Uterus (tissue), 2 donors: ENCODE measurements at regions not wholly inside any gene's neighbourhood (a gene's known extent, or its start where the extent isn't known, plus 50 kb on each side); places are given as distances from the start of the nearest gene placed in this dataset.

Source experiments
- CTCF ChIP-seq, 4 experiments: fragments of 200-600 bp in 2 of 4; fragments of 450-650 bp in 2 of 4; sonication (generic) in 2 of 4; IDR thresholded peaks; one replicate each; pipeline ENCODE4 v1.5.1; 2016 to 2019; ENCODE audit warnings: antibody characterized with exemption in 4 of 4, mild to moderate bottlenecking in 2 of 4, moderate library complexity in 1 of 4
- POLR2A ChIP-seq, 2 donors: fragments of 450-650 bp; IDR thresholded peaks; one replicate each; pipeline ENCODE4 v1.6.1; 2016; ENCODE audit warnings: antibody characterized with exemption in 2 of 2, mild to moderate bottlenecking in 1 of 2, moderate library complexity in 1 of 2

DNA sequence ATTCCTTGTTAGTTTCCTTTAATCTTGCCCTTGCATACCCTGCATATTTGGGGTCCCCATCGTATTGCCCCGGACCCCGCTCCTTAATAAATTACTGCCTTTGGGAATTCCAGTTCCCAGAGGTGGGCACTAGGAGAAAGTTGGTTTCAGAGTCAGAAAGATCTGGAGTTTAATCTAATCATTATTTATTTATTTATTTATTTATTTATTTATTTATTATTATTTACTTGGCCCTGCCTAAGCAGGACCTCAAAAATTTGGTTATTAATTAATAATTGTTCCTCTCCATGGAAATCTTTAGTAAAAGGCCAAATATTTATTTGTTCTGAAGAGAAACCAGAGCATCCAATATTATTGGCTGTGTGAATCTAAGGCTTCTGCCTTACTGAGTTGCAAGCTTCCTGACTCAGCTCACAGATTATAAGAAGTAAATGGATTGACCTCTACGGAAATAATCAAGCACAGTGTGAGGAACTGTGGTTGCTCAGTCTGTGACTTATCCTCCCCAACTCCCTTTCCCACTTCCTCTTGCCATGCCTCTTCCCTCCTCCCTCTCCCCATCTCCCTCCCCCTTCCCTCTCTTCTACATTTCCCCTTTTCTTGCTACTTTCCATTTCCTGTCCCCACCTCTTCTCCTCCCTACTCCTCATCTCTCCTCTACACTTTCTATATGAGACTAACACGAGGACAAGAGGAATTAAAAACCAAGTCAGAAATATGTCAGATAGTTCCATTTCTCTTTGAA lies 61.5 kb upstream of the AP1S2 start:
- TF ChIP-seq CTCF (IDR thresholded peaks at IDR 0.05) (no peak), POLR2A (IDR thresholded peaks at IDR 0.05) (no peak)
